ENCODE measurements at regions not wholly inside any gene's neighbourhood (a gene's known extent, or its start where the extent isn't known, plus 50 kb on each side); places are given as distances from the start of the nearest gene placed in this dataset.

GRCh38 chr18:28905509-28905908 lies 728.6 kb upstream of the CDH2 start:
- no peaks in the 10 kb centered on the region for H3K79me2 ChIP-seq (ENCODE audit: insufficient read depth, low read length)
- H3K36me3 ChIP-seq (ENCODE audit: insufficient read depth, low read length) = no peaks in the 10 kb centered on the region
- H3K4me2 ChIP-seq (ENCODE audit: low read depth, low read length, poor library complexity, severe bottlenecking) = no peak overlapping the region
- H3K9me3 ChIP-seq (ENCODE audit: insufficient read depth, low read depth, low read length) = no peaks in the 10 kb centered on the region; the same call in 1 of the 2 replicates
- H3K4me3 ChIP-seq (ENCODE audit: low read length, poor library complexity, severe bottlenecking) = no peak overlapping the region
- TF ChIP-seq CTCF (conservative IDR thresholded peaks at IDR 0.05; ENCODE audit: low read length) = no peak
- no peak for TF ChIP-seq EZH2phosphoT487 (IDR thresholded peaks at IDR 0.05; ENCODE audit: borderline replicate concordance)
- H2AFZ ChIP-seq (ENCODE audit: low read length) = no peak overlapping the region
- H3K4me1 ChIP-seq (ENCODE audit: insufficient read depth, low read length, poor library complexity, severe bottlenecking) = no peaks in the 10 kb centered on the region
- H4K20me1 ChIP-seq (ENCODE audit: insufficient read depth, low read length, poor library complexity, severe bottlenecking) = no peaks in the 10 kb centered on the region
- no peak overlapping the region for H3K9ac ChIP-seq (ENCODE audit: low read depth, low read length, poor library complexity, severe bottlenecking)
- H3F3A ChIP-seq (ENCODE audit: low read depth) = no peaks in the 10 kb centered on the region
- H3K27me3 ChIP-seq (ENCODE audit: insufficient read depth, low read length, poor library complexity, severe bottlenecking) = no peaks in the 10 kb centered on the region
- no peaks in the 10 kb centered on the region for H3K9me2 ChIP-seq (replicated peaks; ENCODE audit: low read depth, low read length)

GRCh38 chr18:28904789-28905364 lies 727.9 kb upstream of the CDH2 start:
- Histone ChIP-seq H4K20me1 (ENCODE audit: insufficient read depth, low read length, poor library complexity, severe bottlenecking) (no peaks in the 10 kb centered on the region), H3K4me1 (ENCODE audit: insufficient read depth, low read length, poor library complexity, severe bottlenecking) (no peaks in the 10 kb centered on the region), H3K4me2 (ENCODE audit: low read depth, low read length, poor library complexity, severe bottlenecking) (no peak overlapping the region), H3K9ac (ENCODE audit: low read depth, low read length, poor library complexity, severe bottlenecking) (no peak overlapping the region), H3K9me2 (replicated peaks; ENCODE audit: low read depth, low read length) (no peaks in the 10 kb centered on the region), H3K9me3 (ENCODE audit: insufficient read depth, low read depth, low read length) (no peaks in the 10 kb centered on the region; the same call in 1 of the 2 replicates), H3K4me3 (ENCODE audit: low read length, poor library complexity, severe bottlenecking) (no peak overlapping the region), H3K36me3 (ENCODE audit: insufficient read depth, low read length) (no peaks in the 10 kb centered on the region), H2AFZ (ENCODE audit: low read length) (no peak overlapping the region), H3K27me3 (ENCODE audit: insufficient read depth, low read length, poor library complexity, severe bottlenecking) (no peaks in the 10 kb centered on the region), H3F3A (ENCODE audit: low read depth) (no peaks in the 10 kb centered on the region), H3K79me2 (ENCODE audit: insufficient read depth, low read length) (no peaks in the 10 kb centered on the region)
- TF ChIP-seq EZH2phosphoT487 (IDR thresholded peaks at IDR 0.05; ENCODE audit: borderline replicate concordance) = no peak
- no peak for TF ChIP-seq CTCF (conservative IDR thresholded peaks at IDR 0.05; ENCODE audit: low read length)

GRCh38 chr18:28903306-28903705 lies 726.4 kb upstream of the CDH2 start:
- TF ChIP-seq CTCF (conservative IDR thresholded peaks at IDR 0.05; ENCODE audit: low read length) = no peak
- TF ChIP-seq EZH2phosphoT487 (IDR thresholded peaks at IDR 0.05; ENCODE audit: borderline replicate concordance) = no peak
- no peak overlapping the region for H3K4me3 ChIP-seq (ENCODE audit: low read length, poor library complexity, severe bottlenecking)
- H3K36me3 ChIP-seq (ENCODE audit: insufficient read depth, low read length) = no peaks in the 10 kb centered on the region
- no peaks in the 10 kb centered on the region for H3K9me2 ChIP-seq (replicated peaks; ENCODE audit: low read depth, low read length)
- H3K9ac ChIP-seq (ENCODE audit: low read depth, low read length, poor library complexity, severe bottlenecking) = no peak overlapping the region
- H2AFZ ChIP-seq (ENCODE audit: low read length) = no peak overlapping the region
- H3K4me1 ChIP-seq (ENCODE audit: insufficient read depth, low read length, poor library complexity, severe bottlenecking) = no peaks in the 10 kb centered on the region
- H3K27me3 ChIP-seq (ENCODE audit: insufficient read depth, low read length, poor library complexity, severe bottlenecking) = no peaks in the 10 kb centered on the region
- no peak overlapping the region for H3K4me2 ChIP-seq (ENCODE audit: low read depth, low read length, poor library complexity, severe bottlenecking)
- no peaks in the 10 kb centered on the region for H3F3A ChIP-seq (ENCODE audit: low read depth)
- H3K79me2 ChIP-seq (ENCODE audit: insufficient read depth, low read length) = no peaks in the 10 kb centered on the region
- H3K9me3 ChIP-seq (ENCODE audit: insufficient read depth, low read depth, low read length) = no peaks in the 10 kb centered on the region; the same call in 1 of the 2 replicates
- no peaks in the 10 kb centered on the region for H4K20me1 ChIP-seq (ENCODE audit: insufficient read depth, low read length, poor library complexity, severe bottlenecking)
